ENCODE measurements at regions not wholly inside any gene's neighbourhood (a gene's known extent, or its start where the extent isn't known, plus 50 kb on each side); places are given as distances from the start of the nearest gene placed in this dataset.

DNA sequence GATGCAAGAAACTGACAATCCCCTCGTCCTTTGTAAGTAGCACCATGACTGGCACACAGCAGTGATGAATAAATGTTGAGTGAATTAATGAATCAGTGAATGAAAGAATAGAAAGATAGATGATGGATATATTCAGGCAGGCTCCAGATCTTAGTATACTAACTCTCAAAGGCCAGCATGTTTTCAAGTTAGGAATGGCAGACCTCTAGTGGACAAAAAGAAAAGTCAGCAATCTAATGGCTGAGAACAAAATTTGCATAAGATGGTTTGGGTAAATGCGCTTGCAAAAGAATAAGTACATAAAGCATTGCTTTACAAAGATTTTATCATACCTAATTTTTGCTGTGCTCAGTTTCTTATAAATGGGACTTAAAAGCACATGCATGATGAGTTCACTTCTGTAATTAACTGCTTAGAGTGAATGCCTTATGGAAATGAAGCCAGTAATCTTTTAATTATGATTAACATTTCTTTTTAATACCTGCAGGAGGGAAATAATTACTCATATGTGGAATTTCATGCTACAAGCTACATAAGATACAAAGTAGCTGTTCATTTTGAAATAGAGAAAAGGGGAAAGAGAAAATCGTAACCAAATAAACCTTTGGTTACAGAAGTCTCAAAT, 126.9 kb upstream of the GPRIN3 start:
- Mint-ChIP-seq H3K36me3 (ENCODE audit: insufficient read depth, unreplicated experiment) (no peaks in the 10 kb centered on the region), H3K4me1 (ENCODE audit: low read depth, unreplicated experiment) (no peaks in the 10 kb centered on the region), H3K9me3 (ENCODE audit: unreplicated experiment) (no peaks in the 10 kb centered on the region), H3K4me3 (ENCODE audit: unreplicated experiment) (no peak overlapping the region), H3K27ac (ENCODE audit: unreplicated experiment) (no peak overlapping the region), H3K27me3 (ENCODE audit: insufficient read depth, unreplicated experiment) (peaks cover 12% of the 10 kb centered on the region)
- DNase-seq, result peak in 1 of 2 experiments; percentile 2
- Histone ChIP-seq H3K4me1 (no peaks in the 10 kb centered on the region), H3K27me3 (replicated peaks; ENCODE audit: control insufficient read depth, insufficient read depth, low read length) (no peaks in the 10 kb centered on the region), H3K36me3 (ENCODE audit: control insufficient read depth, insufficient read depth, low read length) (no peaks in the 10 kb centered on the region), H3K4me3 (ENCODE audit: low read depth, low read length) (no peak overlapping the region), H3K9me3 (no peaks in the 10 kb centered on the region)
- ChIA-PET POLR2A (no interaction called here), CTCF (no interaction called here)
- intact Hi-C loops (cut with micrococcal nuclease; ENCODE audit: unreplicated experiment), result loop anchor here (1.0 to 10.0 kb wide), 4 partner anchors 180 to 275 kb away; no protein-coding TSS in a partner anchor
- TF ChIP-seq, protein P1, sequence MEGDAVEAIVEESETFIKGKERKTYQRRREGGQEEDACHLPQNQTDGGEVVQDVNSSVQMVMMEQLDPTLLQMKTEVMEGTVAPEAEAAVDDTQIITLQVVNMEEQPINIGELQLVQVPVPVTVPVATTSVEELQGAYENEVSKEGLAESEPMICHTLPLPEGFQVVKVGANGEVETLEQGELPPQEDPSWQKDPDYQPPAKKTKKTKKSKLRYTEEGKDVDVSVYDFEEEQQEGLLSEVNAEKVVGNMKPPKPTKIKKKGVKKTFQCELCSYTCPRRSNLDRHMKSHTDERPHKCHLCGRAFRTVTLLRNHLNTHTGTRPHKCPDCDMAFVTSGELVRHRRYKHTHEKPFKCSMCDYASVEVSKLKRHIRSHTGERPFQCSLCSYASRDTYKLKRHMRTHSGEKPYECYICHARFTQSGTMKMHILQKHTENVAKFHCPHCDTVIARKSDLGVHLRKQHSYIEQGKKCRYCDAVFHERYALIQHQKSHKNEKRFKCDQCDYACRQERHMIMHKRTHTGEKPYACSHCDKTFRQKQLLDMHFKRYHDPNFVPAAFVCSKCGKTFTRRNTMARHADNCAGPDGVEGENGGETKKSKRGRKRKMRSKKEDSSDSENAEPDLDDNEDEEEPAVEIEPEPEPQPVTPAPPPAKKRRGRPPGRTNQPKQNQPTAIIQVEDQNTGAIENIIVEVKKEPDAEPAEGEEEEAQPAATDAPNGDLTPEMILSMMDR (IDR thresholded peaks at IDR 0.05; ENCODE audit: insufficient read depth in 1 of 2, low read depth in 1 of 2, low read length in 1 of 2, severe bottlenecking in 1 of 2, unreplicated experiment in 1 of 2), result peak; percentile 57 to 62
- BruUV-seq (replicated peaks), result no TSS peak

- no peak overlapping the region for H3K4me3 Mint-ChIP-seq (ENCODE audit: unreplicated experiment)
- no peaks in the 10 kb centered on the region for H3K27me3 ChIP-seq (replicated peaks; ENCODE audit: control insufficient read depth, insufficient read depth, low read length)
- ChIA-PET POLR2A (no interaction called here), CTCF (no interaction called here)
- no peaks in the 10 kb centered on the region for H3K36me3 ChIP-seq (ENCODE audit: control insufficient read depth, insufficient read depth, low read length)
- H3K4me3 ChIP-seq (ENCODE audit: low read depth, low read length), result no peak overlapping the region
- no peaks in the 10 kb centered on the region for H3K9me3 Mint-ChIP-seq (ENCODE audit: unreplicated experiment)
- TF ChIP-seq, protein P1 (IDR thresholded peaks at IDR 0.05; ENCODE audit: insufficient read depth in 1 of 2, low read depth in 1 of 2, low read length in 1 of 2, severe bottlenecking in 1 of 2, unreplicated experiment in 1 of 2), result no peak
- BruUV-seq (replicated peaks), result no TSS peak
- H3K27me3 Mint-ChIP-seq (ENCODE audit: insufficient read depth, unreplicated experiment), result peaks cover 16% of the 10 kb centered on the region
- H3K27ac Mint-ChIP-seq (ENCODE audit: unreplicated experiment), result no peak overlapping the region
- no peak for DNase-seq
- H3K4me1 Mint-ChIP-seq (ENCODE audit: low read depth, unreplicated experiment), result no peaks in the 10 kb centered on the region
- intact Hi-C loops (cut with micrococcal nuclease; ENCODE audit: unreplicated experiment), result no loop called here
- H3K9me3 ChIP-seq, result no peaks in the 10 kb centered on the region
- no peaks in the 10 kb centered on the region for H3K36me3 Mint-ChIP-seq (ENCODE audit: insufficient read depth, unreplicated experiment)
- no peaks in the 10 kb centered on the region for H3K4me1 ChIP-seq
Observed at GRCh38 chr4:89427782-89428181, 120.2 kb upstream of the GPRIN3 start.

DNA sequence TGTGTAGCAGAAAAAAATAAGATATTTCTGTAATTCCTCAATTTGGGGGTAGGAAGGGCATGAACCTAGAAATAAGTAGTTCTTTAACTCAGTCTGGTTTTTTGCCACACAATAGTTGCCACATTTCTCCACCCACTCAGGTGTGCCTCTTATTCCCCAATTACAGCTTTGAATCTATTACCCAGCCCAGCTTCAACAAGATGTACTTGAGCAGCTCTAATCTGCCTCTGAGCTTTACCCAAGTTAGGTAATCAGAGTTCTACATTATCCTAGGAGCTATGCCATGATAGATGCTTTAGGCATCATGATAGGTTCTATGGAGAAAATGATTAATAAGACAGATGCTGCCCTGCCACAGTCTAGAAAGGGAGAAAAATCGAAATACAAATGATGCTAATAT, 117.4 kb upstream of the GPRIN3 start:
- Mint-ChIP-seq H3K9me3 (ENCODE audit: unreplicated experiment) (no peaks in the 10 kb centered on the region), H3K27me3 (ENCODE audit: insufficient read depth, unreplicated experiment) (peaks cover 18% of the 10 kb centered on the region), H3K4me3 (ENCODE audit: unreplicated experiment) (no peak overlapping the region), H3K36me3 (ENCODE audit: insufficient read depth, unreplicated experiment) (no peaks in the 10 kb centered on the region), H3K4me1 (ENCODE audit: low read depth, unreplicated experiment) (no peaks in the 10 kb centered on the region), H3K27ac (ENCODE audit: unreplicated experiment) (no peak overlapping the region)
- no peaks in the 10 kb centered on the region for H3K9me3 ChIP-seq
- DNase-seq, result no peak
- intact Hi-C loops (cut with micrococcal nuclease; ENCODE audit: unreplicated experiment), result no loop called here
- H3K27me3 ChIP-seq (replicated peaks; ENCODE audit: control insufficient read depth, insufficient read depth, low read length), result no peaks in the 10 kb centered on the region
- H3K4me1 ChIP-seq, result no peaks in the 10 kb centered on the region
- H3K4me3 ChIP-seq (ENCODE audit: low read depth, low read length), result no peak overlapping the region
- TF ChIP-seq, protein P1 (IDR thresholded peaks at IDR 0.05; ENCODE audit: insufficient read depth in 1 of 2, low read depth in 1 of 2, low read length in 1 of 2, severe bottlenecking in 1 of 2, unreplicated experiment in 1 of 2), result no peak
- H3K36me3 ChIP-seq (ENCODE audit: control insufficient read depth, insufficient read depth, low read length), result no peaks in the 10 kb centered on the region
- POLR2A ChIA-PET, result no interaction called here
- CTCF ChIA-PET, result no interaction called here
- BruUV-seq (replicated peaks), result no TSS peak
